ENCODE measurements at regions not wholly inside any gene's neighbourhood (a gene's known extent, or its start where the extent isn't known, plus 50 kb on each side); places are given as distances from the start of the nearest gene placed in this dataset.

- TF ChIP-seq CTCF (IDR thresholded peaks at IDR 0.05; ENCODE audit: control extremely low read depth in 1 of 3, insufficient read depth in 1 of 3, low read depth in 1 of 3, low read length in 3 of 3): no peak
- TF ChIP-seq KDM1A (IDR thresholded peaks at IDR 0.05; ENCODE audit: borderline replicate concordance, low read length): no peak
- no peak for TF ChIP-seq EP300 (IDR thresholded peaks at IDR 0.05; ENCODE audit: borderline replicate concordance in 1 of 2, low read depth in 2 of 2, low read length in 2 of 2)
- no peak for TF ChIP-seq GABPA (IDR thresholded peaks at IDR 0.05; ENCODE audit: borderline replicate concordance, insufficient read depth, low read length)
Measured at GRCh38 chr2:14136030-14136429, 496.5 kb upstream of the LRATD1 start.

Data from H1 (cell line).